B cell (primary cell): ENCODE measurements at regions not wholly inside any gene's neighbourhood (a gene's known extent, or its start where the extent isn't known, plus 50 kb on each side); places are given as distances from the start of the nearest gene placed in this dataset.
"Not testable (repeated sequence)": the region's sequence is repeated elsewhere in the genome, so short reads cannot be mapped to it uniquely, and the experiment has no call there.

Experiments used
- ATAC-seq: fragments of 200-7000 bp; cut with Tn5 transposase; one replicate; pipeline ENCODE4 v1.10.0; 2021; ENCODE audit warnings: low read depth, mild to moderate bottlenecking, moderate number of reproducible peaks, moderate library complexity
- CTCF ChIA-PET: fragments of 350-600 bp; sonication (Branson Sonifier 250); formaldehyde crosslinking; loops from one replicate; lab custom pipeline; 2021; ENCODE audit warnings: antibody characterized with exemption, inconsistent platforms; lab: Charles Lee
- POLR2A ChIA-PET: fragments of 350-600 bp; sonication (Branson Sonifier 250); formaldehyde crosslinking; loops from one replicate; lab custom pipeline; 2021; ENCODE audit warnings: antibody characterized with exemption; lab: Charles Lee
- DNase-seq: peaks from one replicate; pipeline ENCODE4 v3.0.0; 2013
- H2AFZ ChIP-seq: 2 replicates; pipeline ENCODE4 v1.6.1; 2012; ENCODE audit warnings: mild to moderate bottlenecking, low read depth, low read length; ENCODE audit not compliant: insufficient read depth, poor library complexity, severe bottlenecking
- H3K27ac ChIP-seq, 2 donors: 1 replicate in 1 of 2; 2 replicates in 1 of 2; pipeline ENCODE4 v1.5.1; 2012 to 2013; ENCODE audit warnings: low read length in 2 of 2, mild to moderate bottlenecking in 2 of 2, moderate library complexity in 1 of 2
- H3K27me3 ChIP-seq, 4 experiments: fragments of 200-600 bp in 1 of 4; sonication (generic) in 1 of 4; replicated peaks in 1 of 4; 1 replicate in 2 of 4; 2 replicates in 2 of 4; pipeline versions ENCODE4 v1.6.1 to v1.7.0; 2013 to 2016; ENCODE audit warnings: low read length in 3 of 4, mild to moderate bottlenecking in 2 of 4, mixed read lengths in 1 of 4, moderate library complexity in 1 of 4; ENCODE audit not compliant: insufficient read depth in 4 of 4, control insufficient read depth in 3 of 4; ENCODE audit errors: control extremely low read depth in 1 of 4
- H3K36me3 ChIP-seq, 2 experiments: replicated peaks in 1 of 2; 1 replicate in 1 of 2; 2 replicates in 1 of 2; pipeline versions ENCODE4 v1.6.1 to v1.7.1; 2013; ENCODE audit warnings: low read length in 1 of 2; ENCODE audit not compliant: insufficient read depth in 2 of 2, control insufficient read depth in 1 of 2; ENCODE audit errors: control extremely low read depth in 1 of 2, extremely low read depth in 1 of 2
- H3K4me1 ChIP-seq, 2 donors: fragments of 200-600 bp in 1 of 2; sonication (generic) in 1 of 2; 1 replicate in 1 of 2; 2 replicates in 1 of 2; pipeline versions ENCODE4 v1.5.1 to v1.6.1; 2013 to 2017; ENCODE audit warnings: low read length in 2 of 2; ENCODE audit not compliant: control insufficient read depth in 2 of 2, insufficient read depth in 2 of 2
- H3K4me2 ChIP-seq: replicated peaks from 2 replicates; pipeline ENCODE3; 2012; ENCODE audit warnings: mild to moderate bottlenecking, low read depth, low read length; ENCODE audit not compliant: poor library complexity, severe bottlenecking
- H3K4me3 ChIP-seq, 5 experiments: fragments of 200-600 bp in 1 of 5; sonication (generic) in 1 of 5; 1 replicate in 3 of 5; 2 replicates in 2 of 5; pipeline versions ENCODE4 v1.5.1 to v1.7.0; 2011 to 2016; ENCODE audit warnings: low read length in 4 of 5, mild to moderate bottlenecking in 4 of 5, low read depth in 2 of 5, control low read depth in 1 of 5, moderate library complexity in 1 of 5; ENCODE audit not compliant: insufficient read depth in 1 of 5; ENCODE audit errors: control extremely low read depth in 1 of 5, extremely low read depth in 1 of 5
- H3K79me2 ChIP-seq: fragments of 200-600 bp; sonication (generic); one replicate; pipeline ENCODE4 v1.6.0; 2016; ENCODE audit warnings: low read length; ENCODE audit not compliant: control insufficient read depth, insufficient read depth
- H3K9ac ChIP-seq: fragments of 200-600 bp; sonication (generic); 2 replicates; pipeline ENCODE4 v1.6.1; 2017; ENCODE audit warnings: mild to moderate bottlenecking, low read length, moderate library complexity
- H3K9me3 ChIP-seq, 3 donors: one replicate each; pipeline versions ENCODE4 v1.6.1 to v1.7.1; 2013; ENCODE audit warnings: low read length in 2 of 3; ENCODE audit not compliant: control insufficient read depth in 2 of 3, insufficient read depth in 1 of 3; ENCODE audit errors: control extremely low read depth in 1 of 3
- H4K20me1 ChIP-seq: 2 replicates; pipeline ENCODE4 v1.6.0; 2012; ENCODE audit warnings: mild to moderate bottlenecking, low read length; ENCODE audit not compliant: insufficient read depth, control insufficient read depth, poor library complexity, severe bottlenecking
- H3K27ac Mint-ChIP-seq: one replicate; pipeline ENCODE4 v1.8.0; 2021; ENCODE audit warnings: mixed read lengths
- H3K27me3 Mint-ChIP-seq: one replicate; pipeline ENCODE4 v1.8.0; 2021; ENCODE audit warnings: mixed read lengths
- H3K4me1 Mint-ChIP-seq: one replicate; pipeline ENCODE4 v1.8.0; 2021; ENCODE audit warnings: mixed read lengths
- H3K4me3 Mint-ChIP-seq: one replicate; pipeline ENCODE4 v1.8.0; 2021; ENCODE audit warnings: mixed read lengths
- H3K9me3 Mint-ChIP-seq: one replicate; pipeline ENCODE4 v1.8.0; 2022; ENCODE audit warnings: mixed read lengths; ENCODE audit not compliant: insufficient read depth
- CTCF ChIP-seq: fragments of 200-600 bp; IDR thresholded peaks from one replicate; pipeline ENCODE4 v1.8.0; 2022; ENCODE audit warnings: antibody characterized with exemption, mild to moderate bottlenecking
- EZH2 ChIP-seq: IDR thresholded peaks from 2 replicates; pipeline ENCODE4 v1.6.1; 2012; ENCODE audit warnings: borderline replicate concordance, low read depth, mild to moderate bottlenecking, moderate library complexity, low read length; ENCODE audit not compliant: insufficient read depth, poor library complexity, severe bottlenecking
- WGBS: methylation state at CpG from one replicate; pipeline ENCODE4 v1.1.5; 2013; ENCODE audit warnings: missing lambda C conversion rate; ENCODE audit not compliant: insufficient coverage; 5-methylcytosine and 5-hydroxymethylcytosine counted together
- intact Hi-C: fragments of 100-400 bp; cut with micrococcal nuclease; formaldehyde crosslinking; loops from one replicate; pipeline ENCODE4 v1.10.0; 2022

- H3K4me1 Mint-ChIP-seq, H3K9me3 ChIP-seq, H3K79me2 ChIP-seq, H3K4me3 Mint-ChIP-seq, H3K27ac Mint-ChIP-seq, H3K27me3 Mint-ChIP-seq, H3K27ac ChIP-seq, H3K4me1 ChIP-seq, H3K27me3 ChIP-seq, H3K4me3 ChIP-seq, H2AFZ ChIP-seq, H3K9ac ChIP-seq, H4K20me1 ChIP-seq, DNase-seq, CTCF ChIA-PET, H3K4me2 ChIP-seq, H3K9me3 Mint-ChIP-seq, ATAC-seq, intact Hi-C loops, POLR2A ChIA-PET, H3K36me3 ChIP-seq: not testable (repeated sequence)
- WGBS: no CpG with 5 or more reads among the region's 5 CpGs
These were observed 107.1 kb downstream of the PWWP3B start for GRCh38 chrX:106275172-106275571.

- no peak overlapping the region for H2AFZ ChIP-seq
- CTCF ChIA-PET: no interaction called here
- POLR2A ChIA-PET: no interaction called here
These were observed 110.8 kb downstream of the PWWP3B start for GRCh38 chrX:106278951-106279350.

More at GRCh38 chrX:106278951-106279350, 110.8 kb downstream of the PWWP3B start:
- ATAC-seq (no peak), DNase-seq (no peak)
- no peaks in the 10 kb centered on the region for H3K4me1 Mint-ChIP-seq
- no peaks in the 10 kb centered on the region for H3K27me3 Mint-ChIP-seq
- Histone ChIP-seq H3K4me1 (no peaks in the 10 kb centered on the region), H3K9me3 (no peaks in the 10 kb centered on the region), H3K27ac (no peak overlapping the region), H3K79me2 (no peaks in the 10 kb centered on the region), H3K4me2 (no peak overlapping the region), H3K27me3 (no peaks in the 10 kb centered on the region), H3K36me3 (no peaks in the 10 kb centered on the region), H4K20me1 (no peaks in the 10 kb centered on the region), H3K4me3 (no peak overlapping the region), H3K9ac (no peak overlapping the region)
- TF ChIP-seq EZH2 (no peak), CTCF (no peak)
- no CpG with 5 or more reads among the region's 2 CpGs for WGBS
- H3K27ac Mint-ChIP-seq: no peak overlapping the region
- intact Hi-C loops: no loop called here
- no peak overlapping the region for H3K4me3 Mint-ChIP-seq
- no peaks in the 10 kb centered on the region for H3K9me3 Mint-ChIP-seq
